GM23338 (cell line): ENCODE measurements at regions not wholly inside any gene's neighbourhood (a gene's known extent, or its start where the extent isn't known, plus 50 kb on each side); places are given as distances from the start of the nearest gene placed in this dataset.

Experiments used
- ATAC-seq: fragments of 200-7000 bp; cut with Tn5 transposase; 3 replicates; pipeline ENCODE4 v1.9.1; 2020
- DNase-seq: peaks from one replicate; pipeline ENCODE4 v3.0.0-alpha.2; 2015; ENCODE audit warnings: low spot score
- H2AFZ ChIP-seq: fragments of 200-600 bp; sonication (generic); 2 replicates; pipeline ENCODE4 v1.8.0; 2016; ENCODE audit warnings: antibody characterized with exemption, mild to moderate bottlenecking, moderate library complexity
- H3F3A ChIP-seq: fragments of 200-600 bp; sonication (generic); replicated peaks from 2 replicates; pipeline ENCODE4 v1.8.0; 2017; ENCODE audit warnings: antibody characterized with exemption, mixed run types, low read depth
- H3K27ac ChIP-seq: fragments of 200-600 bp; sonication (generic); 2 replicates; pipeline ENCODE4 v1.6.1; 2016; ENCODE audit warnings: low read depth
- H3K27me3 ChIP-seq: fragments of 200-600 bp; sonication (generic); 2 replicates; pipeline ENCODE4 v1.8.0; 2016; ENCODE audit warnings: mild to moderate bottlenecking, mixed run types, moderate library complexity; ENCODE audit not compliant: insufficient read depth
- H3K36me3 ChIP-seq: fragments of 200-600 bp; sonication (generic); 2 replicates; pipeline ENCODE4 v1.8.0; 2016; ENCODE audit warnings: mild to moderate bottlenecking; ENCODE audit not compliant: insufficient read depth
- H3K4me1 ChIP-seq: fragments of 200-600 bp; sonication (generic); 2 replicates; pipeline ENCODE4 v1.8.0; 2016; ENCODE audit warnings: mild to moderate bottlenecking, moderate library complexity; ENCODE audit not compliant: insufficient read depth
- H3K4me2 ChIP-seq: fragments of 200-600 bp; sonication (generic); 2 replicates; pipeline ENCODE4 v1.7.1; 2017; ENCODE audit warnings: mixed run types
- H3K4me3 ChIP-seq: fragments of 200-600 bp; sonication (generic); 2 replicates; pipeline ENCODE4 v1.6.1; 2016; ENCODE audit warnings: mixed run types
- H3K79me2 ChIP-seq: fragments of 200-600 bp; sonication (generic); replicated peaks from 2 replicates; pipeline ENCODE4 v1.8.0; 2017; ENCODE audit warnings: mild to moderate bottlenecking; ENCODE audit not compliant: insufficient read depth
- H3K9me2 ChIP-seq: fragments of 200-600 bp; sonication (generic); 2 replicates; pipeline ENCODE4 v1.8.0; 2017; ENCODE audit not compliant: insufficient read depth
- H4K20me1 ChIP-seq: fragments of 200-600 bp; sonication (generic); replicated peaks from 2 replicates; pipeline ENCODE4 v1.8.0; 2017; ENCODE audit warnings: mild to moderate bottlenecking; ENCODE audit not compliant: insufficient read depth
- H3K27ac Mint-ChIP-seq: 2 replicates; pipeline ENCODE4 v1.8.0; 2020; ENCODE audit warnings: inconsistent platforms, mild to moderate bottlenecking, moderate library complexity, mixed read lengths
- H3K27me3 Mint-ChIP-seq: 3 replicates; pipeline ENCODE4 v1.8.0; 2022; ENCODE audit warnings: low read depth, mild to moderate bottlenecking, moderate library complexity, mixed read lengths, inconsistent platforms; ENCODE audit not compliant: insufficient read depth, poor library complexity
- H3K36me3 Mint-ChIP-seq: 3 replicates; pipeline ENCODE4 v1.8.0; 2021; ENCODE audit warnings: low read depth, mild to moderate bottlenecking, inconsistent platforms, moderate library complexity, mixed read lengths
- H3K4me1 Mint-ChIP-seq: 3 replicates; pipeline ENCODE4 v1.8.0; 2020; ENCODE audit warnings: mild to moderate bottlenecking, inconsistent platforms, mixed read lengths
- H3K4me3 Mint-ChIP-seq: 3 replicates; pipeline ENCODE4 v1.8.0; 2021; ENCODE audit warnings: moderate library complexity, mild to moderate bottlenecking, inconsistent platforms, mixed read lengths
- H3K9me3 Mint-ChIP-seq: 3 replicates; pipeline ENCODE4 v1.8.0; 2020; ENCODE audit warnings: moderate library complexity, mild to moderate bottlenecking, inconsistent platforms, mixed read lengths
- CREB1 ChIP-seq: fragments of 250-450 bp; sonication (Bioruptor Pico); IDR thresholded peaks from 2 replicates; pipeline ENCODE4 v1.5.0; 2020; ENCODE audit warnings: low read depth, mild to moderate bottlenecking, moderate library complexity
- CTCF ChIP-seq, 2 experiments: fragments of 200-600 bp in 1 of 2; sonication (generic) in 1 of 2; conservative IDR thresholded peaks; 2 replicates each; pipeline versions ENCODE4 v1.5.1 to v1.6.1; 2016 to 2017; ENCODE audit warnings: antibody characterized with exemption in 2 of 2, low read depth in 2 of 2, mild to moderate bottlenecking in 2 of 2, moderate library complexity in 1 of 2
- EZH2phosphoT487 ChIP-seq: fragments of 200-600 bp; sonication (generic); IDR thresholded peaks from one replicate; pipeline ENCODE4 v1.8.1; 2018; ENCODE audit warnings: antibody characterized with exemption; ENCODE audit not compliant: unreplicated experiment
- JUNB ChIP-seq: IDR thresholded peaks from one replicate; pipeline ENCODE4 v1.6.1; 2016; ENCODE audit warnings: antibody characterized with exemption; ENCODE audit not compliant: unreplicated experiment
- NANOG ChIP-seq: IDR thresholded peaks from 2 replicates; pipeline ENCODE4 v1.6.1; 2016; ENCODE audit warnings: antibody characterized with exemption, borderline replicate concordance
- POLR2AphosphoS5 ChIP-seq: IDR thresholded peaks from 2 replicates; pipeline ENCODE4 v1.6.1; 2016; ENCODE audit warnings: antibody characterized with exemption, low read depth
- REST ChIP-seq: IDR thresholded peaks from one replicate; pipeline ENCODE4 v1.6.1; 2018; ENCODE audit warnings: antibody characterized with exemption; ENCODE audit not compliant: unreplicated experiment
- STAT1 ChIP-seq: IDR thresholded peaks from one replicate; pipeline ENCODE4 v1.6.1; 2016; ENCODE audit warnings: antibody characterized with exemption; ENCODE audit not compliant: unreplicated experiment
- ZNF114 ChIP-seq: fragments of 250-450 bp; sonication (Bioruptor Pico); IDR thresholded peaks from 2 replicates; pipeline ENCODE4 v1.5.0; 2020; ENCODE audit warnings: mild to moderate bottlenecking, moderate library complexity
- ZNF331 ChIP-seq: fragments of 250-450 bp; sonication (Bioruptor Pico); IDR thresholded peaks from 2 replicates; pipeline ENCODE4 v1.5.0; 2020; ENCODE audit warnings: low read depth, mild to moderate bottlenecking, moderate library complexity
- ZNF462 ChIP-seq: fragments of 250-450 bp; sonication (Bioruptor Pico); IDR thresholded peaks from 2 replicates; pipeline ENCODE4 v1.5.0; 2020; ENCODE audit warnings: mild to moderate bottlenecking, moderate library complexity

- no peak for TF ChIP-seq REST
- no peak for TF ChIP-seq ZNF331
- no peak for TF ChIP-seq EZH2phosphoT487
Observed at GRCh38 chr10:61151059-61151458, 207.1 kb upstream of the RHOBTB1 start (continued).

GRCh38 chr10:61148451-61148850 is 204.5 kb upstream of the RHOBTB1 start:
- peaks cover 2% of the 10 kb centered on the region for H3K27me3 Mint-ChIP-seq
- no peak for TF ChIP-seq REST
- no peak for TF ChIP-seq STAT1
- TF ChIP-seq POLR2AphosphoS5, result no peak
- TF ChIP-seq CTCF (conservative IDR thresholded peaks at IDR 0.05; ENCODE audit: low read depth in 2 of 2), result no peak
- no peak for TF ChIP-seq NANOG
- TF ChIP-seq ZNF114 (CRISPR knock-in tag), result no peak
- TF ChIP-seq ZNF462 (CRISPR knock-in tag), result no peak
- no peak for TF ChIP-seq JUNB
- no peak for TF ChIP-seq CREB1 (CRISPR knock-in tag)
- DNase-seq (no peak), ATAC-seq (no peak)
- Histone ChIP-seq H3K4me2 (no peak overlapping the region), H3K27ac (no peak overlapping the region), H3K4me3 (no peak overlapping the region), H3K9me2 (no peaks in the 10 kb centered on the region; the same call in 1 of the 2 replicates), H3K4me1 (no peaks in the 10 kb centered on the region), H3K27me3 (no peaks in the 10 kb centered on the region), H4K20me1 (no peaks in the 10 kb centered on the region), H3F3A (no peaks in the 10 kb centered on the region), H2AFZ (no peak overlapping the region), H3K79me2 (no peaks in the 10 kb centered on the region), H3K36me3 (no peaks in the 10 kb centered on the region)
- H3K36me3 Mint-ChIP-seq, result no peaks in the 10 kb centered on the region
- no peak overlapping the region for H3K4me3 Mint-ChIP-seq
- no peak overlapping the region for H3K27ac Mint-ChIP-seq
- no peaks in the 10 kb centered on the region for H3K4me1 Mint-ChIP-seq
- 0 out of 3 replicates have a peak, but pooled peaks cover under 1% of the 10 kb centered on the region for H3K9me3 Mint-ChIP-seq
